ENCODE measurements at regions not wholly inside any gene's neighbourhood (a gene's known extent, or its start where the extent isn't known, plus 50 kb on each side); places are given as distances from the start of the nearest gene placed in this dataset.

DNA sequence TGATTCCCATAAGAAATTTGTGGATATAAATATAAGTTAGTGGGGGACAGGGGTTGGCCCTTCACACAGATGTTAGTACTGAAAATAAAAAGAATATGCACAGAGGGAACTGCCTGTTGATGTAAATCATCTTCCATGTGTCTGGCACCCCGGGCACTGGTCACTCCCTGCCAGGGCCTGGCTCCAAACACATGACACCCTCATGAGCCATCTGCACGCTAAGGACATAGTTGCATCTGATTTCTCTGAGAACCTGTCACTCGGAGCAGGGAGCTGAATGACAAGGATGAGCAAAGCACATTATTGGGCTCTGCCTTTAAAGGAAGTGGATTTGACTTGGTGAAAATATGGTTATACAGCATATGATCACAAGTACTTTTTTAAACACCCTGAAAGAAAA lies 66.2 kb upstream of the TSC22D2 start:
- TF ChIP-seq, protein P1, sequence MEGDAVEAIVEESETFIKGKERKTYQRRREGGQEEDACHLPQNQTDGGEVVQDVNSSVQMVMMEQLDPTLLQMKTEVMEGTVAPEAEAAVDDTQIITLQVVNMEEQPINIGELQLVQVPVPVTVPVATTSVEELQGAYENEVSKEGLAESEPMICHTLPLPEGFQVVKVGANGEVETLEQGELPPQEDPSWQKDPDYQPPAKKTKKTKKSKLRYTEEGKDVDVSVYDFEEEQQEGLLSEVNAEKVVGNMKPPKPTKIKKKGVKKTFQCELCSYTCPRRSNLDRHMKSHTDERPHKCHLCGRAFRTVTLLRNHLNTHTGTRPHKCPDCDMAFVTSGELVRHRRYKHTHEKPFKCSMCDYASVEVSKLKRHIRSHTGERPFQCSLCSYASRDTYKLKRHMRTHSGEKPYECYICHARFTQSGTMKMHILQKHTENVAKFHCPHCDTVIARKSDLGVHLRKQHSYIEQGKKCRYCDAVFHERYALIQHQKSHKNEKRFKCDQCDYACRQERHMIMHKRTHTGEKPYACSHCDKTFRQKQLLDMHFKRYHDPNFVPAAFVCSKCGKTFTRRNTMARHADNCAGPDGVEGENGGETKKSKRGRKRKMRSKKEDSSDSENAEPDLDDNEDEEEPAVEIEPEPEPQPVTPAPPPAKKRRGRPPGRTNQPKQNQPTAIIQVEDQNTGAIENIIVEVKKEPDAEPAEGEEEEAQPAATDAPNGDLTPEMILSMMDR (IDR thresholded peaks at IDR 0.05; ENCODE audit: poor library complexity): no peak
- no peak for TF ChIP-seq EZH2 (IDR thresholded peaks at IDR 0.05; ENCODE audit: borderline replicate concordance)
- TF ChIP-seq EZH2phosphoT487 (IDR thresholded peaks at IDR 0.05; ENCODE audit: low read depth, severe bottlenecking, unreplicated experiment): no peak

Data from hepatocyte (in vitro differentiated cells).